ENCODE measurements at regions not wholly inside any gene's neighbourhood (a gene's known extent, or its start where the extent isn't known, plus 50 kb on each side); places are given as distances from the start of the nearest gene placed in this dataset.

DNA sequence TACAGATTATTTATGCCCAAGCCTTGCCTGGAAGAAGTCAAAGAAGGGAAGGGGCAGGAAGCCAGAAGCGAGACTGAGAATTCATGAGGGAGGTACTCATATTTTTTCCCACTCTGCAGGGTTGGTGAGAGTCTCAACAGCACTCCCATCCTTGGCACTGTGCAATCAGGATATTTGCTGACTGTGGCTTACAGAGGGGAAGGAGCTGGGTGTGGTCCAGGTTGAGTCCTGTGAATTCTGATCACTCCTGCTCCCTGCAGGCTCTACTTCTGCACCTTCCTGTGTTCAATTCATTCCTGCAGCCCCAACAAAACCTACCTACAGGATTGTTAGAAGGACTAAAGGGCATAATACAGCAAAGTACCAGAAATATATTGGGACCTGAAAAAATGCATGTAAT is 530.5 kb downstream of the INSC start:
- ATAC-seq (ENCODE audit: insufficient read depth, low read depth) (no peak), DNase-seq (no peak)
- Histone ChIP-seq H3K36me3 (ENCODE audit: insufficient read depth, low read length) (no peaks in the 10 kb centered on the region), H2AFZ (ENCODE audit: low read depth, low read length) (no peak overlapping the region), H3K27me3 (ENCODE audit: insufficient read depth, low read length, poor library complexity) (peaks cover 23% of the 10 kb centered on the region), H3K4me1 (ENCODE audit: insufficient read depth, low read length) (peaks cover 1% of the 10 kb centered on the region), H3K27ac (ENCODE audit: low read length) (no peak overlapping the region), H3K9me3 (ENCODE audit: insufficient read depth, low read length, severe bottlenecking) (no peaks in the 10 kb centered on the region), H3K79me2 (ENCODE audit: insufficient read depth, low read length) (no peaks in the 10 kb centered on the region), H3K4me2 (ENCODE audit: insufficient read depth, low read length) (no peak overlapping the region), H3K9ac (ENCODE audit: low read depth, low read length) (no peak overlapping the region), H3K4me3 (ENCODE audit: low read depth in 1 of 2, low read length in 2 of 2) (no peak overlapping the region), H4K20me1 (ENCODE audit: insufficient read depth, low read length) (no peaks in the 10 kb centered on the region)
- TF ChIP-seq, protein P1, sequence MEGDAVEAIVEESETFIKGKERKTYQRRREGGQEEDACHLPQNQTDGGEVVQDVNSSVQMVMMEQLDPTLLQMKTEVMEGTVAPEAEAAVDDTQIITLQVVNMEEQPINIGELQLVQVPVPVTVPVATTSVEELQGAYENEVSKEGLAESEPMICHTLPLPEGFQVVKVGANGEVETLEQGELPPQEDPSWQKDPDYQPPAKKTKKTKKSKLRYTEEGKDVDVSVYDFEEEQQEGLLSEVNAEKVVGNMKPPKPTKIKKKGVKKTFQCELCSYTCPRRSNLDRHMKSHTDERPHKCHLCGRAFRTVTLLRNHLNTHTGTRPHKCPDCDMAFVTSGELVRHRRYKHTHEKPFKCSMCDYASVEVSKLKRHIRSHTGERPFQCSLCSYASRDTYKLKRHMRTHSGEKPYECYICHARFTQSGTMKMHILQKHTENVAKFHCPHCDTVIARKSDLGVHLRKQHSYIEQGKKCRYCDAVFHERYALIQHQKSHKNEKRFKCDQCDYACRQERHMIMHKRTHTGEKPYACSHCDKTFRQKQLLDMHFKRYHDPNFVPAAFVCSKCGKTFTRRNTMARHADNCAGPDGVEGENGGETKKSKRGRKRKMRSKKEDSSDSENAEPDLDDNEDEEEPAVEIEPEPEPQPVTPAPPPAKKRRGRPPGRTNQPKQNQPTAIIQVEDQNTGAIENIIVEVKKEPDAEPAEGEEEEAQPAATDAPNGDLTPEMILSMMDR (IDR thresholded peaks at IDR 0.05; ENCODE audit: borderline replicate concordance, extremely low read depth, low read length, poor library complexity, severe bottlenecking): no peak
- no peak for TF ChIP-seq EZH2 (IDR thresholded peaks at IDR 0.05; ENCODE audit: borderline replicate concordance, low read depth, low read length, severe bottlenecking)

DNA sequence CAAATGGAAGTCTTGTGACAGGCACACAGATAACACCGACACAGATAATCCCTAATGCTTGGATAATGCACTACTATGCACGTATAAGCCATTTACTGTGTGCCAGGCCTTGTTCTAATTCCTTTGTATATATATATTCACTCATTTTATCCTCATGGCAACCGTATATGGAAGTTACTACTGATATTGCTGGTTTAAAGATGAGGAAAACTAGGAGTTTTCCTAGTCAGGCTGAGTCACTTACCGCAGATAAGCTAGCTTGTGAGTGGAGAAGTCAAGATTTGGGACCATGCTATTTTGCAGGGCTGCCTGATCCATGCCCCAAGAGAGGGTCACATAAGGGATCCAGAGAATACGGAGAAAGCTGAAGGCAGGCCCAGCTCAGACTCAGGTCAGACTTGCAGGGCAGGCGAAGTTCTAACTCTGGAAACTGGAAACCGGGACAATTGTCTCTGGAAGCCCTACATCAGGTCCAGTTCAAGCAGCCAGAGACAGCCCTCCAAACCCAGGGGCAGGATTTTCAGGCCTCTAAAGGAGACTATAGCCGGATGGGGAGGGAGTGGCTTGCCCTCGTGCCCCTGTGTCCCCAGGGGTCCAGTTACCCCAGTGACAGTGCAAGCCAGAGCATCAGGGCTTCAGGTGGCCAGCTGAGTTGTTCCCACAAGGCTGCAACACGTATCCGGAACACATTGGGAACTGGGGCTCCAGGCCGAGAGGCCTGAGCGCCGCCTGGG is 534.8 kb downstream of the INSC start:
- no peaks in the 10 kb centered on the region for H3K36me3 ChIP-seq (ENCODE audit: insufficient read depth, low read length)
- H3K9me3 ChIP-seq (ENCODE audit: insufficient read depth, low read length, severe bottlenecking): no peaks in the 10 kb centered on the region
- H3K4me1 ChIP-seq (ENCODE audit: insufficient read depth, low read length): peaks cover 5% of the 10 kb centered on the region
- ATAC-seq (ENCODE audit: insufficient read depth, low read depth): no peak
- no peak overlapping the region for H3K9ac ChIP-seq (ENCODE audit: low read depth, low read length)
- no peak overlapping the region for H3K4me2 ChIP-seq (ENCODE audit: insufficient read depth, low read length)
- TF ChIP-seq, protein P1 (IDR thresholded peaks at IDR 0.05; ENCODE audit: borderline replicate concordance, extremely low read depth, low read length, poor library complexity, severe bottlenecking): no peak
- TF ChIP-seq EZH2 (IDR thresholded peaks at IDR 0.05; ENCODE audit: borderline replicate concordance, low read depth, low read length, severe bottlenecking): no peak
- no peaks in the 10 kb centered on the region for H3K79me2 ChIP-seq (ENCODE audit: insufficient read depth, low read length)
- H3K27ac ChIP-seq (ENCODE audit: low read length): no peak overlapping the region
- peak overlapping the region; percentile 66; the same call in 1 of the 2 replicates for H2AFZ ChIP-seq (ENCODE audit: low read depth, low read length)
- H3K27me3 ChIP-seq (ENCODE audit: insufficient read depth, low read length, poor library complexity): peaks cover 12% of the 10 kb centered on the region
- no peak for DNase-seq
- no peaks in the 10 kb centered on the region for H4K20me1 ChIP-seq (ENCODE audit: insufficient read depth, low read length)
- H3K4me3 ChIP-seq (ENCODE audit: low read depth in 1 of 2, low read length in 2 of 2): no peak overlapping the region

DNA sequence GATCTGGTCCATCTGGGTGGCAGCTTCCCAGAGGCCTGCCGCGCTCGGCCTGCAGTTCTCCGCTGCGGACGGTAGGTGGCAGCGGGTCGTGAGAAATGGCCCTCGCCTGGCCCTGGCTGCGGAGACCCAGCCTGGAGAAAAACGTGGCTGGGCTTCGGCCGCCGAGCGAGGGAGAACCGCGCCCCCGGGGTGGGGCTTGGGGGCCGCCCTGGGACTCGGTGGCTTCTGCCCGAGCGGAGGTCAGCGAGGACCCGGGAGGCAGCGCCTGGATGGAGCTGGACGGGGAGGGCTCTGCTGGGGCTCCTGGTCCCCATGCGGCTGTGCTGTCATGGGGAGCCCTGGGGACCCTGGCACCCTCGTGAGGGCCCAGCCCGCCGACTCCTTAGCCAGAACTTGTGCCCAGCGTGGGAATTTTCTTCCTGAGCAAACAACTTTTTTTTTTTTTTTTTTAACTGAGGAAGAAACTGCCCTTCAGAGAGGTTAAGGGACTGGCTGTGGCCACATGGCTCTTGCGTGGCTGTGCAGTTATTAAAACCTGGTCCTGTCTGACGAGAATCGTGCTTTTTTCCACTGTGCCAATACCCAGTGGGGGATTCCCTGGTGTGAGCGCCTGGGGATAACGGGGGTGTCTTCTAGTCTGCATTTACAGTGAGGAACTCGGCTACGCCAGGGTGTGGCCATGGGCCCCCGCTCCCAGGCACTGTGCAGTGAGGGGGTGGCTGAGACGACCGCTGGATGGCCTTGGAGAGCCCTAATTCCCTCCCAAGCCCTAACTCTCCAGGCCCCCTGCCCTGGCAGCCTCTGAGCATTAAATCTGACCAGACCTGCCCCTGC is 535.6 kb downstream of the INSC start:
- H3K27me3 ChIP-seq (ENCODE audit: insufficient read depth, low read length, poor library complexity): peaks cover 5% of the 10 kb centered on the region
- H3K9ac ChIP-seq (ENCODE audit: low read depth, low read length): no peak overlapping the region
- H3K79me2 ChIP-seq (ENCODE audit: insufficient read depth, low read length): no peaks in the 10 kb centered on the region
- no peak overlapping the region for H3K27ac ChIP-seq (ENCODE audit: low read length)
- H2AFZ ChIP-seq (ENCODE audit: low read depth, low read length): peak overlapping the region; percentile 66; the same call in 1 of the 2 replicates
- H3K4me1 ChIP-seq (ENCODE audit: insufficient read depth, low read length): peaks cover 5% of the 10 kb centered on the region
- no peak for TF ChIP-seq EZH2 (IDR thresholded peaks at IDR 0.05; ENCODE audit: borderline replicate concordance, low read depth, low read length, severe bottlenecking)
- TF ChIP-seq, protein P1 (IDR thresholded peaks at IDR 0.05; ENCODE audit: borderline replicate concordance, extremely low read depth, low read length, poor library complexity, severe bottlenecking): peak; percentile 95
- peak; percentile 100 for ATAC-seq (ENCODE audit: insufficient read depth, low read depth)
- H3K9me3 ChIP-seq (ENCODE audit: insufficient read depth, low read length, severe bottlenecking): no peaks in the 10 kb centered on the region
- H3K4me2 ChIP-seq (ENCODE audit: insufficient read depth, low read length): peak overlapping the region; percentile 55; the same call in 1 of the 2 replicates
- H3K36me3 ChIP-seq (ENCODE audit: insufficient read depth, low read length): no peaks in the 10 kb centered on the region
- H4K20me1 ChIP-seq (ENCODE audit: insufficient read depth, low read length): no peaks in the 10 kb centered on the region
- H3K4me3 ChIP-seq (ENCODE audit: low read depth in 1 of 2, low read length in 2 of 2): no peak overlapping the region
- DNase-seq: peak; percentile 90
